ENCODE measurements at regions not wholly inside any gene's neighbourhood (a gene's known extent, or its start where the extent isn't known, plus 50 kb on each side); places are given as distances from the start of the nearest gene placed in this dataset.
"Not testable (repeated sequence)": the region's sequence is repeated elsewhere in the genome, so short reads cannot be mapped to it uniquely, and the experiment has no call there.

DNA sequence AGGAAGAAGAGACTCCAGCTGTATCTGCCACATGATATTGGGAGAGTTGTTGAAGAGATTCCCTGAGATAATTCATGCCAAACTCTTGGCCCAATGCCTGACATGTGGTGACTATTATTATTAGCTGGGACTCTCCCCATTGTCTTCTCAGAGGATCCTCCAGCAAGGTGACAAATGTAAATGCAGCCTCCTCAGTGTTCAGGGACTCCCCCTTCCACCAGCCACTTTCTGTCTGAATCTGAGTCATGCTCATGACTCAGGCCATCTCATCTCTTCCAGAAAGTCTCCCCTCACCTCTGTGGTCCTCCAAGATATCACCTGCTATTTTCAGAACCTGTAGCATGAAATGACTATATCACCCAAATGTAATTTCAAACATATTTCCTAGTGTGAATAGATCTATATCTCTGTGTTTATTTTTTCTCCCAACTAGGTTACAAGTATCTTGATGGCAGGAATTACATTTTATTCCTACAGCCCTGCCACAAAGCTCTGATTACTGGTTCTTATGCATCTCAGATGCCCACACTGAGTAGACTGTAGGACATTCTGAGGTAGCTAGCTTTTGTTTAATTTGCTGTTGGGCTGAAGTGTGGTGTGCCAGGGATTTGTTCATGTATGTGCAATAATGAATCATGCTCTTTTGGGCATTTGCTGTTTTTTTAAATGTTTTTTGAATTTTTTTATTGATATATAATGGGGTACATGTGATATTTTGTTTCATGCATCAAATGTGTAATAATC lies 126.6 kb upstream of the IL12B start:
- peak; percentile 64 to 71 for DNase-seq

- DNase-seq: peak; percentile 58 to 60
These were observed 128.0 kb upstream of the IL12B start for GRCh38 chr5:159458217-159458711.

- no peak for DNase-seq
These were observed 128.9 kb upstream of the IL12B start for GRCh38 chr5:159459132-159459627.

- DNase-seq: peak in 1 of 2 experiments; percentile 31
These were observed 129.8 kb upstream of the IL12B start for GRCh38 chr5:159459951-159460538.

DNA sequence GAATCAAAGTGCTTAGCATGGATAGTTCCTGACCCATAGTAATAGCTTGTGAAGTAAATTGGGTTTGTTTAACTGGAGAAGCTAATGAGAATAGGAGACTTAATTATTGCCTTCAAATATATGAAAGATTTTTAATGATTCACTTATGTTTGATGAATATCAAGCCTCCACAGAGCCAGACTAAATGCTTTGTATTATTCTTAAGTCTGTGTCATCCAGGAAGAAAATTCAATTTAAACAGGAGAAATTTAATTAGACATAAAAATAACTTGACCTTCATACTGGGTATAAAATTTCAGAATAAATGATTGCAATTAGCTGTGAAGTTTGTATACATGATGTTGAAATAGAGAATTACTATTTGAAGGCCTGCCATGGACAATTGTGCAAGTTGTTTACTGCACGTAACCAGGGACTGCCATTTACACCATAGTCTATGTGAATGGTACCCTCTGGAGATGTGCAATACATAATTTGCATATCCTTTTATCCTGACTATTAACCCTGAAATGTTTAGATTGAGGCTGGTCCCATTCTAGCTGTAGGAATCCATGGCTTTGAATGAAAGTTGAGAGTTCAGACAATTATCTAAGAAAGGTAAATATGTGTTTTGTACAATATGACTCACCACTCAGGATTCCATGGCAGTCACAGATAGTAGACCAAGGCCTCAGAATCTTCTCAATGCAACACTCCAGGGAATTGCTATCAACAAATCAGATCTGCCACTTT lies 133.5 kb upstream of the IL12B start:
- DNase-seq: no peak

GRCh38 chr5:159465604-159466003 lies 135.3 kb upstream of the IL12B start:
- no peak for DNase-seq

DNA sequence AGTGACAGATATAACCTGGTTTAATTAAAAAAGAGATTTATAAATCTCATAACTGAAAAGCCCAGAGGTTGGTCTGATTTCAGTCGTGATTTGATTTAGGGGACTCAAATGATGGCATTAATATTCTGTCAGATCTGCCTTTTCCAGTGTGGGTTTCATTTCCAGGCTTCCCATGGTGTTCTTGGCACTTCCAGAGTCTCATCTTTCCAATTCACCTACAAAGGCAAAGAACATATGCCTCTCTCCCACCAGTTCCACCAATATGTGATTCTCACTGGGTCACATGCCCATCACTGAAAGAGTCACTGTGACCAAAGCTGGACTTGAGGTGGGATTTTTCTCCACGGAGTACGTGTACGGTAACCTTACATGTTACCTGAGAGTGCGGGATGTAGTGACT lies 137.4 kb upstream of the IL12B start:
- no peak for DNase-seq

DNA sequence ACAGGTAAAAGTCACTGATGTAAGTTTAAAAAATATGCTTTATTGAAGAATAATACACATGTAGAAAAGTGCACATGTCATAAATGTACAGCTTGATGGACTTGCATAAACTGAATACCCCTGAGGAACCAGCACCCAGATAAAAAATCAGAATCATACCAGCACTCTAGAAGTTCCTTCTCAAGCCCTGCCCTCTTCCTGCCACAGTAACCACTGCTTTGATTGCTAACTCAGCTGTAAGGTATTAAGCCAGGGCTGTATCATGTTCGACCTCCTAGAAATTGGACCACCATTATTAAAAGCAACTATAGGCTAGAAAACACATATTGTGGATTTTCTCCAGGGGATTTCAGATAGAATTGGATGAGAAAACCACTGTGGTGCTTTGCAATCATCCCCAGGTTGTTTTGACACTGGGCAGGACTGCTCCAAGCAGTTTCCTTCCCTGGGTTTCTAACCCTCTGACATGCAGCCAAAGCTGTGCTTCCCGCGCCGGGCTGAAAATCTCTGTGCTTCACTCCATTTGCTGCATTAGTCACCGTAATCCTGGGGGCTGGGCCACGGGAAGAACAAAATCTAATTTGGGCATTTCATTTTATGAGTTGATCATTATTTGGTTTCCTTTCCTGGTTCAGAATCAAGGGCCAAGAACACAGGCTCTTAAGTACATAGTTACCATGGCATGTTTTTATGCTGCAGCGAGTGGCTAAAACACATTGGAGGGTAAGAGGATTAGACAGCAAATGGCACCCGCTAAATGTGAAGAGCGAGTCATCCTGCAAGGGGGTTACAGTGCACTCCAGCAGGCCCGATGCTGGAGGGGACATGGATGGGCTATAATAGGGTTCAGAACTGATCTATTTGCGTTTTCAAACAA lies 139.4 kb upstream of the IL12B start:
- no peak for DNase-seq

- no peak for DNase-seq
These were observed 141.6 kb upstream of the IL12B start for GRCh38 chr5:159471904-159472303.

- no peak for DNase-seq
These were observed 144.7 kb upstream of the IL12B start for GRCh38 chr5:159475026-159475425.

DNA sequence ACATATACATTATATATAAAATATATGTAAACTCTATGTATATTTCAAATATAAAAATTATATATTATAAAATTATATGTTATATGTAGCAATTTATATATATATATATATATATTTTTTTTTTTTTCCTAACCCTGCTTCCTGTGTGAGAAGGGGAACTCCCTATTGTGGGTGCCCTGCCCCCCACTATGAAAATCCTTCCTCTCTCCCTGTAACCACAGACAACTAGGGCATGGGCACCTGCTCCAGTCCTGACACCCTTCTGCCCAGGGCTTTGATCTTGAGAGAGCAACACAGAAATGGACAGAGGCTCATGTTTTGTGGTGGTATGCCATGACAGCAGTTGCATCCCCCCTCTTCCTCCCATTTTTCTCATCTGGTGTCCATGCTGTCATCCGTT lies 148.7 kb upstream of the IL12B start:
- no peak for DNase-seq

GRCh38 chr5:159480849-159481248 lies 150.6 kb upstream of the IL12B start:
- DNase-seq: no peak

- DNase-seq: no peak
These were observed 151.5 kb upstream of the IL12B start for GRCh38 chr5:159481751-159482150.

- no peak for DNase-seq
These were observed 156.5 kb upstream of the IL12B start for GRCh38 chr5:159486836-159487235.

DNA sequence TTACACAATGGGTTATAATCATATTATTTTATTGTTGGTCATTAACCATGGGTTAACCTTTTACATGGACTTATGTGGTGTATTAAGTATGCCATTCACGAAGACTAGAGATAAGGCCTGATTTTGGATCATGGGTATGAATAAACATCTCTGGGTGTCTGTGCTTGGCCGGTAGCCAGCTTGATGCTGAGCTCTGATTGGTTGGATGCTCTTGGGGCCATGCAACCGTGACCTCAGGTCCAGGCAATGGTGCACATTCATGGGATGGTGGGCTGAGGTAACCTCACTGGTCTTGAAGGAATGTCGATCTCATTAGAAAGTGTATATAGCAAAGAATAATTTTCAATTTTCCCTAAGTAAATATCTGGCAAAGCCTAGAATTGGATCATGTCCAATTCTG lies 158.2 kb upstream of the IL12B start:
- DNase-seq: no peak

DNA sequence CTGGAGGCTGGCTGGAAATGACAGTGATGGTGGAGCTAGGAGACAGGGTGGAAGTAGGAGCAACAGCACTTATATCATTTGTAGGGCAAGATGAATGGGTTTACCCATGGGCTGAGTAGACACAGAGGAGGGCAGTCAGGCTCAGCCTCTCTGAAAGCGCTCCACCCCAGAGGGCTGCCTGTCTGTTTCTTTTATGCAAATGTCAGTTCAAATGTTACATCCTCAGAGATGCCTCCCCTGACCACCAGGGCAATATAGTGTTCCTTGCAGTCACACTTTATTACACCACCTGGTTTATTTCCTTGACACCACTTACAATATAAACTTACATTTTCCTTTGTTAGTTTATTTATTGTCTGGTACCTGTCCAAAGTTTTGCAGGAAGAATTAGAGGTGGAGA lies 159.5 kb upstream of the IL12B start:
- no peak for DNase-seq

DNA sequence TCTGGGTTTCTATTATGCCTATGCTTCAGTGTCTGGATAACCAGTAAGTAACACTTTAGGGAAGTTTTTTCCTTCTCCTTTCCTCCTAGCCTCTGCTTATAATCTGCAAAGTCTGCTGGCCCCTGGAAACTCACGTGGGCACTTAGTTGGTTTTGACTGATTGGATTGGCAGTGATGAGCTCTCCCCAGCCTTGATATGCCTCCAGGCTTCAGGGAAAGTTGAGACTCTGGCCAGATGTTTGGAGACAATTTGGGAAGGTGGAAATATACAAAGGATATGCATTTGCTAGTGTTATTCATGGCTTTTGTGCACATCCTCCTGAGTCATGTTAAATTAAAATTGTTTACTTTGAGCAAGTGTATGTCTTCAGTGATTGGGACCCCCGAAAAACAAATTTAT lies 160.2 kb upstream of the IL12B start:
- DNase-seq: no peak

GRCh38 chr5:159493696-159494095 lies 163.4 kb upstream of the IL12B start:
- DNase-seq: no peak

DNA sequence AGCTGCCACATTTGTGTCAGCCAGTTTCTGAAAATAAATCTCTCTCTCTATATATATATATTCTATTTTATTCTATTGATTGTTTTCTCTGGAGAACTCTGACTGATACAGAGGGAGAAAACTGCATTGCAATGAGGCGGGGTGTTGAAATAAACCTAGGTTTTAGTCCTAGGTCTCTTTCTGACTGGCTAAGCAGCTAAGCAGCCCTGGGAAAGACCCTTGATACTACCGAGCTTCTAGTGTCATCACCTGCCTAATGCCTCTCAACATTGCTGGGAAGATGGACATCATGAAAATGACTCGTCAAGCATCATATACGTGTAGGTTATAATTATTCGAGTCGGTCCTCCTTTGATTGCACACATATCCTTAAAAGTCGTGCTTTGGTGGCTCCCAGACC lies 166.5 kb upstream of the IL12B start:
- DNase-seq: no peak

DNA sequence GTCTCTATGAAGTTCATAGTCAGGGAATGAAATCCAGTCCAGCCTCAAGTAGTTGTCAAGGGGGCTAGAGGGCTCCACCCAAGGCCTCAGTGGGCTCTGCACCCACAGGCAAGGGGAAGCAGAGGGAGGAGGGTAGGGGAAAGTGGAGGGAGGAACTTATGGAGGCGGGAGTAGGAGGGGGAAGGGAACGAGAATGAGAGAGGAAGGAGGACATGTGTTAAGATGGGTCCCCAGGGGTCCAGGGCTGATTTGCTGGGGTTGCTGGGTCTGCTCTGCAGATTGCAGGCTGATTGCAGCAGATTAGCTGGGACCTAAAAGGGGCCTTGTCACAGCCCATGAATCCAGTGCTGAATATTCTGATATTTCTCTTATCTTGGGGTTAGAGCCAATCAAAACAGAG lies 166.9 kb upstream of the IL12B start:
- no peak for DNase-seq

- no peak for DNase-seq
These were observed 168.3 kb upstream of the IL12B start for GRCh38 chr5:159498630-159499029.

GRCh38 chr5:159502116-159502515 lies 171.8 kb upstream of the IL12B start:
- DNase-seq: not testable (repeated sequence)

DNA sequence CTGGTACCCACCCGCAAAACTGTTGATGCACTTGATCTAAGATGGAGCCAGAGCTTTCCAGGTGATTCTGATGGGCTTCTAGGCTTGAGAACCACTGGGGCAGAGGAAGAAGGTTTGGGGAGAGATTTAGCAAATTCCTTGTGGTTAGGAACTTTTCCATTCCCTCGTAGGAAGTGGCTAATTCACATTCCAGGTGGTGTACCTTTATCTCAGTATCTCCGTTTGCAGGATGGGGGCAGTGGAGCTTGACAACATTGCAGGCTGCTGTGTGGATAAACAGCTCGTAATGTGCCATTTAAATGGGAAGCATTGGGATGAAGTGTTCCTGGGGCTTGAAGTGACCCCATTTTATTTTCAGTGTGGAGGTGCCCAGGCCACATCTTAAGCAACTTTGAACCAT lies 172.9 kb upstream of the IL12B start:
- DNase-seq: no peak
